ENCODE measurements at regions not wholly inside any gene's neighbourhood (a gene's known extent, or its start where the extent isn't known, plus 50 kb on each side); places are given as distances from the start of the nearest gene placed in this dataset.

DNA sequence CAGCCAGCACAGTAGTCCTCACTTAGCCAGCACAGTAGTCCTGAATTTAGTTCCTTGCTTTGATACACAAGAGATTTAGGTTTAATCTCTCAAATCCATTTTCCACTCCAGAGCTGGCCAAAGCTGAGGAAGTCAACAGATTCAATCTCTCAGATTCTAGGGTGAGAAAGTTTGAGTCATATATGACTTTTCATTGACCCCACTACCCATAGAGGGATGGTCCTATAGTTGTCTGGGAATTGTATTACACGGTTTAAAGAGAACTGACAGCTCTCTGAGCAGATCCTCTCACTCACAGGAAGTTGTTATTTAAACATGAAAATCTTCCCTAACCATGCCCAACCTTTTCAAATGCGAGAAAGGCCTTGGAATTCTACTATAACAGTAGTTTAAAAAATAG is 641.8 kb upstream of the SEMA3D start:
- Histone ChIP-seq H3K9me3 (no peaks in the 10 kb centered on the region), H3K4me3 (no peak overlapping the region), H3K27ac (no peak overlapping the region), H3K4me2 (no peak overlapping the region), H3K4me1 (no peaks in the 10 kb centered on the region)
- CTCF ChIA-PET, result interaction anchor here (0.7 to 4.7 kb wide), 8 partner anchors 32 to 1893 kb away, joined by 3 to 98 read pairs (median 5); partner anchors contain the start of gene SEMA3D
- no peak for DNase-seq (ENCODE audit: low read depth in 1 of 2, low spot score in 1 of 2)
- TF ChIP-seq POLR2AphosphoS2 (conservative IDR thresholded peaks at IDR 0.05; ENCODE audit: low read length) (no peak), ZFP36 (IDR thresholded peaks at IDR 0.05; ENCODE audit: borderline replicate concordance, partially characterized antibody) (no peak), HOXB5 (CRISPR knock-in tag; IDR thresholded peaks at IDR 0.05) (no peak), ZC3H11A (IDR thresholded peaks at IDR 0.05) (no peak), MAFK (IDR thresholded peaks at IDR 0.05; ENCODE audit: partially characterized antibody) (no peak), EHF (CRISPR knock-in tag; IDR thresholded peaks at IDR 0.05) (no peak), EP300 (IDR thresholded peaks at IDR 0.05) (no peak), PHF8 (IDR thresholded peaks at IDR 0.05; ENCODE audit: borderline replicate concordance, low read depth) (no peak), HDAC2 (IDR thresholded peaks at IDR 0.05) (no peak), RNF2 (IDR thresholded peaks at IDR 0.05; ENCODE audit: borderline replicate concordance, low read depth) (no peak), MAZ (IDR thresholded peaks at IDR 0.05; ENCODE audit: borderline replicate concordance, low read depth, low read length) (no peak), RCOR1 (IDR thresholded peaks at IDR 0.05; ENCODE audit: low read depth, low read length) (no peak), NR3C1 (IDR thresholded peaks at IDR 0.05) (no peak), HEYL (CRISPR knock-in tag; IDR thresholded peaks at IDR 0.05) (no peak), TFCP2L1 (CRISPR knock-in tag; IDR thresholded peaks at IDR 0.05) (no peak), NFE2L2 (conservative IDR thresholded peaks at IDR 0.05; ENCODE audit: low read length) (no peak), CHD4 (IDR thresholded peaks at IDR 0.05; ENCODE audit: borderline replicate concordance) (no peak), GATA3 (IDR thresholded peaks at IDR 0.05; ENCODE audit: borderline replicate concordance) (no peak), CBX8 (IDR thresholded peaks at IDR 0.05) (no peak)
- TF ChIP-seq, protein P1, sequence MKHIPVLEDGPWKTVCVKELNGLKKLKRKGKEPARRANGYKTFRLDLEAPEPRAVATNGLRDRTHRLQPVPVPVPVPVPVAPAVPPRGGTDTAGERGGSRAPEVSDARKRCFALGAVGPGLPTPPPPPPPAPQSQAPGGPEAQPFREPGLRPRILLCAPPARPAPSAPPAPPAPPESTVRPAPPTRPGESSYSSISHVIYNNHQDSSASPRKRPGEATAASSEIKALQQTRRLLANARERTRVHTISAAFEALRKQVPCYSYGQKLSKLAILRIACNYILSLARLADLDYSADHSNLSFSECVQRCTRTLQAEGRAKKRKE (CRISPR knock-in tag; IDR thresholded peaks at IDR 0.05; ENCODE audit: low read depth), result no peak
- no peak; a peak in 1 of 6 replicates for ATAC-seq
- 47% methylated on average over 2 of the region's 2 CpGs for WGBS (ENCODE audit: missing lambda C conversion rate)
- no peak for FAIRE-seq
- POLR2A ChIA-PET, result no interaction called here

DNA sequence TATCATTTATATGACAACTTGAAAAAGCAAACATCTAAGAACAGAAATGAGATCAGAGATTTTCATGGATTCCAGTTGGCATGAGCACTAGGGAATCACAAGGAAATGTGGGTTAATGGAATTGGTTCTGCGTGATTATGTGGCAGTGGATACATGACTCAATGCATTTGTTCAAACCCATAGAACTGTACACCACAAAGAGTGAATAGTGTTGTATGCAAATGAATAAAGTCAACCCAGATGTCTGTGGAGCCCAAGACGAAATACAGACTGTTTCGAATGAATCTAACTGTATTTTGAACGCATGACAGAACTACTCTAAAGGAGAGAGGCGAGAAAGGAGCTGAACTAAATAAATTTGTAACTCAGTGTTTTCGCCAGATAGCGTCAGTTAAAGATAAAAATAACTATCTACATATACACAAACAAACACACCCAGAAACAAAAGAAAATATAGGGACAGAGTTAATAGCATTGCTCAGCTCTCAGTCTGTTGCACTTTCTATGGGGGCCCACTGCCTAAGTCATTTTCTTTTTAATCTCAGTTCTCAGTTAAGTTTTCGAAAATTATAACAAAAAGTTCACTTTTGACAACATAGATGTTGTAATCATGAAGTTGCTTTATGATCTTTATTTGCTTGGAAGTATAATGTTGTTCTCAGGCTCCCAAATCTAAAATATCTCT is 636.7 kb upstream of the SEMA3D start:
- no peak overlapping the region for H3K27ac ChIP-seq
- ATAC-seq (no peak), DNase-seq (ENCODE audit: low read depth in 1 of 2, low spot score in 1 of 2) (no peak), FAIRE-seq (no peak)
- no peak overlapping the region for H3K4me2 ChIP-seq
- no peaks in the 10 kb centered on the region for H3K9me3 ChIP-seq
- no peak for TF ChIP-seq TFCP2L1 (CRISPR knock-in tag; IDR thresholded peaks at IDR 0.05)
- TF ChIP-seq NPAS2 (CRISPR knock-in tag; IDR thresholded peaks at IDR 0.05; ENCODE audit: borderline replicate concordance), result no peak
- TF ChIP-seq, protein P2, sequence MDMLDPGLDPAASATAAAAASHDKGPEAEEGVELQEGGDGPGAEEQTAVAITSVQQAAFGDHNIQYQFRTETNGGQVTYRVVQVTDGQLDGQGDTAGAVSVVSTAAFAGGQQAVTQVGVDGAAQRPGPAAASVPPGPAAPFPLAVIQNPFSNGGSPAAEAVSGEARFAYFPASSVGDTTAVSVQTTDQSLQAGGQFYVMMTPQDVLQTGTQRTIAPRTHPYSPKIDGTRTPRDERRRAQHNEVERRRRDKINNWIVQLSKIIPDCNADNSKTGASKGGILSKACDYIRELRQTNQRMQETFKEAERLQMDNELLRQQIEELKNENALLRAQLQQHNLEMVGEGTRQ (IDR thresholded peaks at IDR 0.05), result no peak
- no peak for TF ChIP-seq HEYL (CRISPR knock-in tag; IDR thresholded peaks at IDR 0.05)
- no peak for TF ChIP-seq HOXB5 (CRISPR knock-in tag; IDR thresholded peaks at IDR 0.05)
- no peak for TF ChIP-seq MYC (IDR thresholded peaks at IDR 0.05; ENCODE audit: borderline replicate concordance, low read length)
- TF ChIP-seq RARB (CRISPR knock-in tag; IDR thresholded peaks at IDR 0.05), result no peak
- no peak for TF ChIP-seq ESRRA (IDR thresholded peaks at IDR 0.05; ENCODE audit: borderline replicate concordance, low read length)
- no peak for TF ChIP-seq MAFK (IDR thresholded peaks at IDR 0.05; ENCODE audit: partially characterized antibody)
- no peak for TF ChIP-seq RNF2 (IDR thresholded peaks at IDR 0.05; ENCODE audit: borderline replicate concordance, low read depth)
- TF ChIP-seq, protein P3, sequence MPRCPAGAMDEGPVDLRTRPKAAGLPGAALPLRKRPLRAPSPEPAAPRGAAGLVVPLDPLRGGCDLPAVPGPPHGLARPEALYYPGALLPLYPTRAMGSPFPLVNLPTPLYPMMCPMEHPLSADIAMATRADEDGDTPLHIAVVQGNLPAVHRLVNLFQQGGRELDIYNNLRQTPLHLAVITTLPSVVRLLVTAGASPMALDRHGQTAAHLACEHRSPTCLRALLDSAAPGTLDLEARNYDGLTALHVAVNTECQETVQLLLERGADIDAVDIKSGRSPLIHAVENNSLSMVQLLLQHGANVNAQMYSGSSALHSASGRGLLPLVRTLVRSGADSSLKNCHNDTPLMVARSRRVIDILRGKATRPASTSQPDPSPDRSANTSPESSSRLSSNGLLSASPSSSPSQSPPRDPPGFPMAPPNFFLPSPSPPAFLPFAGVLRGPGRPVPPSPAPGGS (IDR thresholded peaks at IDR 0.05), result no peak
- H3K4me1 ChIP-seq, result no peaks in the 10 kb centered on the region
- no peak overlapping the region for H3K4me3 ChIP-seq
- CTCF ChIA-PET, result no interaction called here
- 73% methylated on average over 8 of the region's 8 CpGs for WGBS (ENCODE audit: missing lambda C conversion rate)
- POLR2A ChIA-PET, result no interaction called here

All from A549 (cell line).